ENCODE measurements at regions not wholly inside any gene's neighbourhood (a gene's known extent, or its start where the extent isn't known, plus 50 kb on each side); places are given as distances from the start of the nearest gene placed in this dataset.

- TF ChIP-seq, protein P1, sequence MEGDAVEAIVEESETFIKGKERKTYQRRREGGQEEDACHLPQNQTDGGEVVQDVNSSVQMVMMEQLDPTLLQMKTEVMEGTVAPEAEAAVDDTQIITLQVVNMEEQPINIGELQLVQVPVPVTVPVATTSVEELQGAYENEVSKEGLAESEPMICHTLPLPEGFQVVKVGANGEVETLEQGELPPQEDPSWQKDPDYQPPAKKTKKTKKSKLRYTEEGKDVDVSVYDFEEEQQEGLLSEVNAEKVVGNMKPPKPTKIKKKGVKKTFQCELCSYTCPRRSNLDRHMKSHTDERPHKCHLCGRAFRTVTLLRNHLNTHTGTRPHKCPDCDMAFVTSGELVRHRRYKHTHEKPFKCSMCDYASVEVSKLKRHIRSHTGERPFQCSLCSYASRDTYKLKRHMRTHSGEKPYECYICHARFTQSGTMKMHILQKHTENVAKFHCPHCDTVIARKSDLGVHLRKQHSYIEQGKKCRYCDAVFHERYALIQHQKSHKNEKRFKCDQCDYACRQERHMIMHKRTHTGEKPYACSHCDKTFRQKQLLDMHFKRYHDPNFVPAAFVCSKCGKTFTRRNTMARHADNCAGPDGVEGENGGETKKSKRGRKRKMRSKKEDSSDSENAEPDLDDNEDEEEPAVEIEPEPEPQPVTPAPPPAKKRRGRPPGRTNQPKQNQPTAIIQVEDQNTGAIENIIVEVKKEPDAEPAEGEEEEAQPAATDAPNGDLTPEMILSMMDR (IDR thresholded peaks at IDR 0.05) = no peak
- no peak for TF ChIP-seq EP300 (IDR thresholded peaks at IDR 0.05)
Measured at GRCh38 chr4:147195386-147195785, 249.7 kb upstream of the TTC29 start.

Measured in tibial nerve (tissue), 4 donors.